Glutamatergic neuron (in vitro differentiated cells): ENCODE measurements at regions not wholly inside any gene's neighbourhood (a gene's known extent, or its start where the extent isn't known, plus 50 kb on each side); places are given as distances from the start of the nearest gene placed in this dataset.

Source experiments
- DNase-seq: peaks from one replicate; pipeline ENCODE4 v3.0.0; 2022
- H3K27ac Mint-ChIP-seq: one replicate; pipeline ENCODE4 v1.8.0; 2020; ENCODE audit warnings: mild to moderate bottlenecking, mixed read lengths, inconsistent platforms; ENCODE audit not compliant: unreplicated experiment
- H3K27me3 Mint-ChIP-seq: one replicate; pipeline ENCODE4 v1.8.0; 2020; ENCODE audit warnings: mild to moderate bottlenecking, moderate library complexity, mixed read lengths, inconsistent platforms; ENCODE audit not compliant: unreplicated experiment
- H3K36me3 Mint-ChIP-seq: one replicate; pipeline ENCODE4 v1.8.0; 2020; ENCODE audit warnings: mild to moderate bottlenecking, mixed read lengths, inconsistent platforms; ENCODE audit not compliant: unreplicated experiment
- H3K4me1 Mint-ChIP-seq: one replicate; pipeline ENCODE4 v1.8.0; 2020; ENCODE audit warnings: mild to moderate bottlenecking, low read depth, mixed read lengths, inconsistent platforms; ENCODE audit not compliant: unreplicated experiment
- H3K4me3 Mint-ChIP-seq: one replicate; pipeline ENCODE4 v1.8.0; 2020; ENCODE audit warnings: mild to moderate bottlenecking, mixed read lengths, inconsistent platforms; ENCODE audit not compliant: unreplicated experiment
- H3K9me3 Mint-ChIP-seq: one replicate; pipeline ENCODE4 v1.8.0; 2020; ENCODE audit warnings: mild to moderate bottlenecking, moderate library complexity, mixed read lengths, inconsistent platforms; ENCODE audit not compliant: unreplicated experiment
- TF ChIP-seq, protein P1 (sequence below): fragments of 200-600 bp; sonication (generic); IDR thresholded peaks from one replicate; pipeline ENCODE4 v1.5.0; 2021; ENCODE audit not compliant: partially characterized antibody, unreplicated experiment

DNA sequence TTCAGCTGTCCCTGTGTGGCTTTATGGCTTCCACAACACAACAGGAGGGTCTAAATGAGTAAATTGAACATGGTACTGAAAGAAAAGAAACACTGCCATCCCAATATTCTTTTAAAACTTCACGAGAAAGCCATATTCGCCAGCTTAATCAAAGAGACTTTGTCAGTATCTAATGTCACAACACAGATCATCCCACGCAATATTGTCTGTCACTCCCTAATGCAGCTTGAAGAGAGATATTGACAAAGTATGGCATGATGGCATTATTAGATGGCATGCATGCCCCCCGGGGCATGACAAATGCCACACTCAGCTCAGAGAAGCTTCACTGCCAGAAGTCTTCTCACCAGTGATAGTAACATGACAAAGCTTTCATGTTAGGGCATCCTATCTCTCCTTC, 197.8 kb downstream of the TTC8 start:
- Mint-ChIP-seq H3K4me1 (peaks cover 20% of the 10 kb centered on the region), H3K9me3 (no peaks in the 10 kb centered on the region), H3K36me3 (no peaks in the 10 kb centered on the region), H3K27me3 (no peaks in the 10 kb centered on the region), H3K4me3 (peak overlapping the region; percentile 32), H3K27ac (peak overlapping the region; percentile 89)
- TF ChIP-seq, protein P1, sequence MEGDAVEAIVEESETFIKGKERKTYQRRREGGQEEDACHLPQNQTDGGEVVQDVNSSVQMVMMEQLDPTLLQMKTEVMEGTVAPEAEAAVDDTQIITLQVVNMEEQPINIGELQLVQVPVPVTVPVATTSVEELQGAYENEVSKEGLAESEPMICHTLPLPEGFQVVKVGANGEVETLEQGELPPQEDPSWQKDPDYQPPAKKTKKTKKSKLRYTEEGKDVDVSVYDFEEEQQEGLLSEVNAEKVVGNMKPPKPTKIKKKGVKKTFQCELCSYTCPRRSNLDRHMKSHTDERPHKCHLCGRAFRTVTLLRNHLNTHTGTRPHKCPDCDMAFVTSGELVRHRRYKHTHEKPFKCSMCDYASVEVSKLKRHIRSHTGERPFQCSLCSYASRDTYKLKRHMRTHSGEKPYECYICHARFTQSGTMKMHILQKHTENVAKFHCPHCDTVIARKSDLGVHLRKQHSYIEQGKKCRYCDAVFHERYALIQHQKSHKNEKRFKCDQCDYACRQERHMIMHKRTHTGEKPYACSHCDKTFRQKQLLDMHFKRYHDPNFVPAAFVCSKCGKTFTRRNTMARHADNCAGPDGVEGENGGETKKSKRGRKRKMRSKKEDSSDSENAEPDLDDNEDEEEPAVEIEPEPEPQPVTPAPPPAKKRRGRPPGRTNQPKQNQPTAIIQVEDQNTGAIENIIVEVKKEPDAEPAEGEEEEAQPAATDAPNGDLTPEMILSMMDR, result no peak
- no peak for DNase-seq

DNA sequence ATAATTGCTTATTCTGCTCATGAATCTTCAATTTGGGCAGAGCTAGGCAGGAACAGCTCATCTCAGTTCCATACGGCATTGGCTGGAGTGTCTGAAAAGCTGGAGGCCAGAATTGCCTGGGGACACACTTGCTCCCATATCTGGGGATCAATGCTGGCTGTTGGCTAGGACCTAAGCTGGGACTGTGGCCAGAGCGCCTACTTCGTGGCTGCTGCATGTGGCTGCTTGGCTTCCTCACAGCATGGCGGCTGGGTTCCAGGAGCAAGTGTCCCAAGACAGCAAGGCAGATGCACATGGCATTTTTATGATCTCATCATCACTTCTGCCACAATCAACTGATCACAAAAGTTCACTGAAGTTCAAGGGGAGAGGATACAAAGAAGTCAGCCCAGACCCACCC, 200.2 kb downstream of the TTC8 start:
- H3K4me3 Mint-ChIP-seq, result no peak overlapping the region
- no peak overlapping the region for H3K27ac Mint-ChIP-seq
- peaks cover 20% of the 10 kb centered on the region for H3K4me1 Mint-ChIP-seq
- peaks cover 5% of the 10 kb centered on the region for H3K27me3 Mint-ChIP-seq
- TF ChIP-seq, protein P1, result no peak
- peaks cover 5% of the 10 kb centered on the region for H3K9me3 Mint-ChIP-seq
- no peak for DNase-seq
- no peaks in the 10 kb centered on the region for H3K36me3 Mint-ChIP-seq

DNA sequence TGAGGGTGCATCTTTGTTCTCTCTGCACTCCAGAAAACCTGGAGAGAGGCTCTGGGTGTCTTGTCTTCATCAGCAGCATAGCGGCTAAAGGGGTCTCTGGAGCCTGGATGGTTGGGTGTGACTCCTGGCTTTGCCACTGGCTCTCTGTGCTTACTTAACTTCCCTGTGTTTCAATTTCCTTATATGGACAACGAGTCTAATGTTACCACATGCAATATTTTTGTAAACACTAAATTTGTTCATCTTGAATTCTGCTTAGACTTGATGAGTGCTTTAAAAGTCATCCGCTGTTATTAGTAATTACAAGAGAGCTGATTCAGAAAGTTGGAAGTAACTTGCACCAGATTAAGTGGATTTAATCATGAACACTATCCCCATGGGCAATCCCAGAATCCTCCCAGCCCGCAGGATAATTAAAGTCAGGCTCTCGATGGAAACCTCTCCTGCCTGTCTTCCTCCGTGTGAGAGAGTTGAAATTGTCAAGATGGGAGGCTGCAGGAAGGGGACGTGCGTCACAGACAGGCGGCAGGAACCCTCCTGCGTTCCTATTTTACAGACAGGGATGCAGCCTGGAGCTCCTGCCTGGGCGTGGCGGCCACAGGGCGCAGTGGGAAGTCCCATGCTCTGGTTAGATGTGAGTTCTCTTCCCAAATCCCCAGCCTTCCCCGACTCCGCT, 201.2 kb downstream of the TTC8 start:
- peaks cover 5% of the 10 kb centered on the region for H3K27me3 Mint-ChIP-seq
- H3K4me3 Mint-ChIP-seq, result no peak overlapping the region

DNA sequence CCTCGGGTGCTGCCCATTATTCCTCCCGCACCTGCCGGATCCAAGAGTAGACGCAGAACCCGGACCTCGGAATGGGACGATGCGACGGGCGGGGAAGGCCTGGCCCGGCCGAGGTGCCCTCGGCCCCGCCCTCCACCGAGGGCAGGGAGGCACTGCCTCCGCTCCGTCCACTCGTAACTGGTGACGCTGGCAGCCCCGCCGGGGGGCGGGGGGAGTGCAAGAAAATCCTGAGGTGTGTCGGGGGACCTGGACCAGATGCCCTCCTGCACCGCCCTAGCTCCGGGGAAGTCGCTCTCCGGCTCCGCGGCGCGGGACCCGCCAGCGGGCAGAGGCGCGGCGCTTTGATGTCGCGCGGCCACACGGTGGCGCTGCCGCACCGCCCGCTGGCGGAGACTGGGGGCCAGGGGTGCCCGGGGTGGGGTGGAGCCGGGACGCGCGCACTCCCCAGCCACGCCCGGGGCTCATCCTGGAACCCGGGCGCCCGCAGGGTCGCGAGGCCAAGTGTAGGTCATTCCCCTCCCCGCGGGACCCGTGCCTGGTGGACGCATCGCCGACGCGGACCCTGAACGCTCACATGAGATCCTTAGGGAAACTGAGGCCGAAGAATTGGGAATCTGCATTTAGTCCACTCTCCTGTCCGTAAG, 202.8 kb downstream of the TTC8 start:
- H3K27ac Mint-ChIP-seq, result peak overlapping the region; percentile 26
- H3K9me3 Mint-ChIP-seq, result peaks cover 5% of the 10 kb centered on the region
- H3K4me1 Mint-ChIP-seq, result peaks cover 16% of the 10 kb centered on the region
- peak; percentile 75 for DNase-seq
- TF ChIP-seq, protein P1, result peak; percentile 99
- H3K36me3 Mint-ChIP-seq, result no peaks in the 10 kb centered on the region
- peaks cover 5% of the 10 kb centered on the region for H3K27me3 Mint-ChIP-seq
- peak overlapping the region; percentile 86 for H3K4me3 Mint-ChIP-seq

More for the DNA sequence above, 201.2 kb downstream of the TTC8 start:
- no peak overlapping the region for H3K27ac Mint-ChIP-seq
- TF ChIP-seq, protein P1, result no peak
- H3K4me1 Mint-ChIP-seq, result peaks cover 20% of the 10 kb centered on the region
- H3K36me3 Mint-ChIP-seq, result no peaks in the 10 kb centered on the region
- DNase-seq, result no peak
- peaks cover 5% of the 10 kb centered on the region for H3K9me3 Mint-ChIP-seq
